Kidney epithelial cell (primary cell): ENCODE measurements at regions not wholly inside any gene's neighbourhood (a gene's known extent, or its start where the extent isn't known, plus 50 kb on each side); places are given as distances from the start of the nearest gene placed in this dataset.
"Not testable (repeated sequence)": the region's sequence is repeated elsewhere in the genome, so short reads cannot be mapped to it uniquely, and the experiment has no call there.

Experiments used
- DNase-seq: peaks from one replicate; pipeline ENCODE4 v3.0.0-alpha.2; 2010; ENCODE audit warnings: low read depth
- H3K27me3 ChIP-seq: 2 replicates; pipeline ENCODE4 v1.6.0; 2011; ENCODE audit warnings: low read length; ENCODE audit not compliant: control insufficient read depth, insufficient read depth
- H3K36me3 ChIP-seq: 2 replicates; pipeline ENCODE4 v1.5.1; 2011; ENCODE audit warnings: low read length; ENCODE audit not compliant: control insufficient read depth, insufficient read depth
- H3K4me3 ChIP-seq: 2 replicates; pipeline ENCODE4 v1.5.1; 2011; ENCODE audit warnings: low read depth, mild to moderate bottlenecking, control low read depth, low read length
- TF ChIP-seq, protein P1 (sequence below): IDR thresholded peaks from 2 replicates; pipeline ENCODE4 v1.5.1; 2011; ENCODE audit warnings: mild to moderate bottlenecking, moderate library complexity, low read length, control low read depth, inconsistent platforms; ENCODE audit not compliant: insufficient read depth, poor library complexity, severe bottlenecking

DNA sequence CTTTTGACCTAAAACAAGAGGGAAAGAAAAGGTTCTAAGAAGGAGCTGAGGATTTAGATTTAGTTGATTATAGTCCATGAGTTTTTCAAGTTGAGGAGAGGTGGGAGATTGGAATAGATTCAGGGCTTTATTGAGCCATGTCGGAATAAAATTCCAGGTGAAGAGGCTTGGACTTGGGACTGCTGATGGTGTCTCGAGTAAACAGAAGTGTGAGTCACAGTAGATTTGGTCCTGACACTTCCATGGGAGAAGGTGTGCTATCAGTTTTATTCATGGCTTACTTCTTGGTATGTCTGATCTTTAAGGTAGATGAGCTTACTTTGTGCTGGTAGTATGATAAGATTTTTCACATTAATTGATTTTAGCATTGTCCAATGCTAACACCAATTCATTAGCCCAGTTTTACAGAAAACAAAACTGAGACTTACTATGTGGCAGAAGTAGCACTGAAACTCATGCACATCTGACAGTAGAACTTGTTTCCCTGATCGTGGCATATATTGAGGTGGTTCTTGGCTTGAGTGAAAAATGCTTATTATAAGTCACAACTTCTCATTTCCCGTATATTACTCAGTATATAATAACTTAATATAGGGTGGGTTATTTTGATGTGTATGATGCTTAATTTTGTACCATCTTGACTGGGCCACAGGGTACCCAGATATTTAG, 172.4 kb upstream of the IGF1 start:
- no peaks in the 10 kb centered on the region for H3K27me3 ChIP-seq
- no peaks in the 10 kb centered on the region for H3K36me3 ChIP-seq
- TF ChIP-seq, protein P1, sequence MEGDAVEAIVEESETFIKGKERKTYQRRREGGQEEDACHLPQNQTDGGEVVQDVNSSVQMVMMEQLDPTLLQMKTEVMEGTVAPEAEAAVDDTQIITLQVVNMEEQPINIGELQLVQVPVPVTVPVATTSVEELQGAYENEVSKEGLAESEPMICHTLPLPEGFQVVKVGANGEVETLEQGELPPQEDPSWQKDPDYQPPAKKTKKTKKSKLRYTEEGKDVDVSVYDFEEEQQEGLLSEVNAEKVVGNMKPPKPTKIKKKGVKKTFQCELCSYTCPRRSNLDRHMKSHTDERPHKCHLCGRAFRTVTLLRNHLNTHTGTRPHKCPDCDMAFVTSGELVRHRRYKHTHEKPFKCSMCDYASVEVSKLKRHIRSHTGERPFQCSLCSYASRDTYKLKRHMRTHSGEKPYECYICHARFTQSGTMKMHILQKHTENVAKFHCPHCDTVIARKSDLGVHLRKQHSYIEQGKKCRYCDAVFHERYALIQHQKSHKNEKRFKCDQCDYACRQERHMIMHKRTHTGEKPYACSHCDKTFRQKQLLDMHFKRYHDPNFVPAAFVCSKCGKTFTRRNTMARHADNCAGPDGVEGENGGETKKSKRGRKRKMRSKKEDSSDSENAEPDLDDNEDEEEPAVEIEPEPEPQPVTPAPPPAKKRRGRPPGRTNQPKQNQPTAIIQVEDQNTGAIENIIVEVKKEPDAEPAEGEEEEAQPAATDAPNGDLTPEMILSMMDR, result no peak
- no peak for DNase-seq
- H3K4me3 ChIP-seq, result no peak overlapping the region

DNA sequence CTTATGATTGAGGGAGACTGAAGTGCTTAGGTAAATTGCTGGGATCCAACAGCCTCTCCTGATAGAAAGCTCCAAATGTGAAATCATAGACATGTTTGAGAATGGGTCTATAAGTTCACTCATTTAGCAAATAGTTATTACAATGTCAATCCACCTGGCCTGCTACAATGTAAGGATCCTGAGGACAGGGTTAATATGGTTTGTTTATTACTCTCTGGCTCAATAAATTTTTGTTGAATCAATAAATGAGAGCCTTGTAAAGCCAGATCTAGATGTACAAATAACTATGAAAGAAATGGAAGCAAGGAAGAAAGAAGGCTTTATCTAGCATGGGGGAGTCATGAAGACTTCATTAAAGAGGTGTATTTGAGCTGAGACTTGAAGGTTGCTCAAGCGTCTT, 165.6 kb upstream of the IGF1 start:
- no peak overlapping the region for H3K4me3 ChIP-seq
- TF ChIP-seq, protein P1, result no peak
- DNase-seq, result no peak
- no peaks in the 10 kb centered on the region for H3K36me3 ChIP-seq
- no peaks in the 10 kb centered on the region for H3K27me3 ChIP-seq

DNA sequence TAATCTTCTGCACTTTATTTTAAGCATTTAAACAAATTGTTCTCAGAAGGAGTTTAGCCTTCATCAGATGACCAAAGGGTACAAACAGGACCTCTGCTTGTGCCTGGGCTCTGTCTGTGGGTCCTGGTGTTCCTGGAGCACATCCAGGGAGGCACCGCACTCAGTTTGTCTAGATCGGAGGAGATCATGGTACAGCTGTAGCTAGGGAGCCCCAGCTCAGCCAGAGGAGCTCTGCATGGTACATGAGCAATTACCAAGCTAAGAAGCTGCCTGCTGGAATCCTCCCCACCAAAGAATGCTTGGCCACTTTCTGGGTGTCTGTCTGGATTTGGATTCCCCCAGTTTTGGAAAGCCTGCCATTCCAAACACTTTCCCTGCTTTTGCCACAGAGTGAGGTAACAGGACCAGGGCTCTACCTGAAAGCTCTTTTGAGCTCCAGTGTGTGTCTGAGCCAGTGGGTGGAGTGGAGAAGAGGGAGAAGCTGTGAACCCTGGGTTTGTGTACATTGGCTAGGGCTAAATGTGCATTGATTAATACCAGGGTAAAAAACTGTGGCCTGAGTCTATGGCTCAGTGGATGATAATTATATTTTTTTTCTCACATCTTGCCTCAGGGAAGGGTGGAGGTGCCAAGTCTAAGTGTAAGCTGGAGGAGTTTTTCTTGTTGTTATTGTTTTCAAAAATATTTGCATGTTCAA, 163.7 kb upstream of the IGF1 start:
- TF ChIP-seq, protein P1, result no peak
- no peak for DNase-seq
- H3K27me3 ChIP-seq, result no peaks in the 10 kb centered on the region
- H3K36me3 ChIP-seq, result no peaks in the 10 kb centered on the region
- no peak overlapping the region for H3K4me3 ChIP-seq

- H3K27me3 ChIP-seq, result no peaks in the 10 kb centered on the region
- DNase-seq, result no peak
Measured at GRCh38 chr12:102642199-102642598, 161.8 kb upstream of the IGF1 start.

DNA sequence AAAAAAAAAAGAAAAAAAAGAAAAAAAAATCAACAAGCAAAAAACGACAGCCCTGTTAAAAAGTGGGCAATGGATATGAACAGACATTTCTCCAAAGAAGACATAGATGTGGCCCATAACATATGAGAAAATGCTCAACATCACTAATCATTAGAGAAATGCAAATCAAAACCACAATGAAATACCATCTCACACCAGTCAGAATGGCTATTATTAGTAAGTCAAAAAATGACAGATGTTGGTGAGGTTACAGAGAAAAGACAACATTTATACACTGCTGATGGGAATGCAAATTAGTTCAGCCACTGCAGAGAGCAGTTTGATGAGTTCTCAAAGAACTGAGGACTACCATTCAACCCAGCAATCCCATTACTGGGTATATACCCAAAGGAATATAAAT, 160.3 kb upstream of the IGF1 start:
- not testable (repeated sequence) for H3K4me3 ChIP-seq, DNase-seq

More at GRCh38 chr12:102642199-102642598, 161.8 kb upstream of the IGF1 start:
- TF ChIP-seq, protein P1, result no peak
- Histone ChIP-seq H3K4me3 (no peak overlapping the region), H3K36me3 (no peaks in the 10 kb centered on the region)

DNA sequence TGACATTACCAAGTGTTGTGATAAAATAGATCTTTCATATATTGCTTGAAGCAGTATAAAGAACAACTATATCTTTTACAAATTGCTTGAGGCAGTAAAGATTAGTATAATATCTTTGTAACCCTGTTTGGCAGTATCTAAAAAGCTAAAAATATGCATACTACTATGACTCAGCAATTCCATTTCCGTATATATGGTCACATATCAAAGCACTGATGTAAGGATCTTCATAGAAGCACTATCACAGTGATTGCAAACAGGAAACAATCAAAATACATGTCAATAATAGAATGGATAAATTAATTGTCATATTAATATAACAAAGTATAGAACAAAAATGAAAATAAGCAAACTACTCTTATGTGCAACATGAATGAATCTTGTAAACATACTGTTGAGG, 158.4 kb upstream of the IGF1 start:
- DNase-seq, result no peak
- no peaks in the 10 kb centered on the region for H3K27me3 ChIP-seq

More for the DNA sequence above, 160.3 kb upstream of the IGF1 start:
- not testable (repeated sequence) for H3K36me3 ChIP-seq, H3K27me3 ChIP-seq

More for the DNA sequence above, 158.4 kb upstream of the IGF1 start:
- TF ChIP-seq, protein P1, result no peak
- no peak overlapping the region for H3K4me3 ChIP-seq
- H3K36me3 ChIP-seq, result no peaks in the 10 kb centered on the region
